ENCODE measurements at regions not wholly inside any gene's neighbourhood (a gene's known extent, or its start where the extent isn't known, plus 50 kb on each side); places are given as distances from the start of the nearest gene placed in this dataset.

DNA sequence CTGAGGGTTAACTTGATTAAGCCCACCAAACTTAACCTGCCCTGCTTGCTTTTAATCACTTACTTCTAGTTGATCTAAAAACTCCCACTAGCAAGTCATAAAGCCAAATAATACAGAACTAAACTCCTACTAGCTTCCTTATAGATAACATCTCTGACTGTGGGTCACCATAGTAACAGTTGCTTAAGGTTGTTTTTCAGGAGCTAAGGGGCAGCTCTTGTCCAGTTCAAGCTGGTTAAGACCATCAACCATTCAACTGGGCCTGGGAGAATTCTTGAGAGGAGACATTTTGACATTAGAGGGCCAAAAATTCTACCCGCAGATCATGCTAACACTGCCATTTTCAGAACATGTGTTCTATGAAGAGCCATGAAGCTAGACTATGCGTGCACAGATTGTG, 67.0 kb downstream of the UCHL1 start:
- TF ChIP-seq RAD21 (IDR thresholded peaks at IDR 0.05) (no peak), SP1 (IDR thresholded peaks at IDR 0.05) (no peak), RXRA (IDR thresholded peaks at IDR 0.05) (no peak), FOXA1 (IDR thresholded peaks at IDR 0.05) (no peak), HNF4A (conservative IDR thresholded peaks at IDR 0.05) (no peak), TAF1 (conservative IDR thresholded peaks at IDR 0.05) (no peak), EGR1 (IDR thresholded peaks at IDR 0.05; ENCODE audit: low read depth in 2 of 2) (no peak), JUND (IDR thresholded peaks at IDR 0.05) (no peak)
- TF ChIP-seq, protein P1, sequence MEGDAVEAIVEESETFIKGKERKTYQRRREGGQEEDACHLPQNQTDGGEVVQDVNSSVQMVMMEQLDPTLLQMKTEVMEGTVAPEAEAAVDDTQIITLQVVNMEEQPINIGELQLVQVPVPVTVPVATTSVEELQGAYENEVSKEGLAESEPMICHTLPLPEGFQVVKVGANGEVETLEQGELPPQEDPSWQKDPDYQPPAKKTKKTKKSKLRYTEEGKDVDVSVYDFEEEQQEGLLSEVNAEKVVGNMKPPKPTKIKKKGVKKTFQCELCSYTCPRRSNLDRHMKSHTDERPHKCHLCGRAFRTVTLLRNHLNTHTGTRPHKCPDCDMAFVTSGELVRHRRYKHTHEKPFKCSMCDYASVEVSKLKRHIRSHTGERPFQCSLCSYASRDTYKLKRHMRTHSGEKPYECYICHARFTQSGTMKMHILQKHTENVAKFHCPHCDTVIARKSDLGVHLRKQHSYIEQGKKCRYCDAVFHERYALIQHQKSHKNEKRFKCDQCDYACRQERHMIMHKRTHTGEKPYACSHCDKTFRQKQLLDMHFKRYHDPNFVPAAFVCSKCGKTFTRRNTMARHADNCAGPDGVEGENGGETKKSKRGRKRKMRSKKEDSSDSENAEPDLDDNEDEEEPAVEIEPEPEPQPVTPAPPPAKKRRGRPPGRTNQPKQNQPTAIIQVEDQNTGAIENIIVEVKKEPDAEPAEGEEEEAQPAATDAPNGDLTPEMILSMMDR (IDR thresholded peaks at IDR 0.05; ENCODE audit: low read depth, low read length, missing input control) = no peak
- TF ChIP-seq, protein P2, sequence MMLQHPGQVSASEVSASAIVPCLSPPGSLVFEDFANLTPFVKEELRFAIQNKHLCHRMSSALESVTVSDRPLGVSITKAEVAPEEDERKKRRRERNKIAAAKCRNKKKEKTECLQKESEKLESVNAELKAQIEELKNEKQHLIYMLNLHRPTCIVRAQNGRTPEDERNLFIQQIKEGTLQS (IDR thresholded peaks at IDR 0.05) = no peak
- TF ChIP-seq, protein P3, sequence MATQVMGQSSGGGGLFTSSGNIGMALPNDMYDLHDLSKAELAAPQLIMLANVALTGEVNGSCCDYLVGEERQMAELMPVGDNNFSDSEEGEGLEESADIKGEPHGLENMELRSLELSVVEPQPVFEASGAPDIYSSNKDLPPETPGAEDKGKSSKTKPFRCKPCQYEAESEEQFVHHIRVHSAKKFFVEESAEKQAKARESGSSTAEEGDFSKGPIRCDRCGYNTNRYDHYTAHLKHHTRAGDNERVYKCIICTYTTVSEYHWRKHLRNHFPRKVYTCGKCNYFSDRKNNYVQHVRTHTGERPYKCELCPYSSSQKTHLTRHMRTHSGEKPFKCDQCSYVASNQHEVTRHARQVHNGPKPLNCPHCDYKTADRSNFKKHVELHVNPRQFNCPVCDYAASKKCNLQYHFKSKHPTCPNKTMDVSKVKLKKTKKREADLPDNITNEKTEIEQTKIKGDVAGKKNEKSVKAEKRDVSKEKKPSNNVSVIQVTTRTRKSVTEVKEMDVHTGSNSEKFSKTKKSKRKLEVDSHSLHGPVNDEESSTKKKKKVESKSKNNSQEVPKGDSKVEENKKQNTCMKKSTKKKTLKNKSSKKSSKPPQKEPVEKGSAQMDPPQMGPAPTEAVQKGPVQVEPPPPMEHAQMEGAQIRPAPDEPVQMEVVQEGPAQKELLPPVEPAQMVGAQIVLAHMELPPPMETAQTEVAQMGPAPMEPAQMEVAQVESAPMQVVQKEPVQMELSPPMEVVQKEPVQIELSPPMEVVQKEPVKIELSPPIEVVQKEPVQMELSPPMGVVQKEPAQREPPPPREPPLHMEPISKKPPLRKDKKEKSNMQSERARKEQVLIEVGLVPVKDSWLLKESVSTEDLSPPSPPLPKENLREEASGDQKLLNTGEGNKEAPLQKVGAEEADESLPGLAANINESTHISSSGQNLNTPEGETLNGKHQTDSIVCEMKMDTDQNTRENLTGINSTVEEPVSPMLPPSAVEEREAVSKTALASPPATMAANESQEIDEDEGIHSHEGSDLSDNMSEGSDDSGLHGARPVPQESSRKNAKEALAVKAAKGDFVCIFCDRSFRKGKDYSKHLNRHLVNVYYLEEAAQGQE (IDR thresholded peaks at IDR 0.05) = no peak
- TF ChIP-seq, protein P4, sequence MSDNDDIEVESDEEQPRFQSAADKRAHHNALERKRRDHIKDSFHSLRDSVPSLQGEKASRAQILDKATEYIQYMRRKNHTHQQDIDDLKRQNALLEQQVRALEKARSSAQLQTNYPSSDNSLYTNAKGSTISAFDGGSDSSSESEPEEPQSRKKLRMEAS (IDR thresholded peaks at IDR 0.05) = no peak
